Activated naive CD4-positive, alpha-beta T cell treated with anti-CD3 and anti-CD28 coated beads, Interleukin-2, amount 50 U/mL, for 24 hours (primary cell): ENCODE measurements at regions not wholly inside any gene's neighbourhood (a gene's known extent, or its start where the extent isn't known, plus 50 kb on each side); places are given as distances from the start of the nearest gene placed in this dataset.

Experiments used
- H3K27ac Mint-ChIP-seq: one replicate; pipeline ENCODE4 v1.8.0; 2021; ENCODE audit warnings: mild to moderate bottlenecking, mixed read lengths
- H3K27me3 Mint-ChIP-seq: one replicate; pipeline ENCODE4 v1.8.0; 2021; ENCODE audit warnings: mixed read lengths
- H3K36me3 Mint-ChIP-seq: one replicate; pipeline ENCODE4 v1.8.0; 2021; ENCODE audit warnings: mixed read lengths
- H3K4me1 Mint-ChIP-seq: one replicate; pipeline ENCODE4 v1.8.0; 2021; ENCODE audit warnings: mixed read lengths
- H3K4me3 Mint-ChIP-seq: one replicate; pipeline ENCODE4 v1.8.0; 2021; ENCODE audit warnings: mild to moderate bottlenecking, mixed read lengths
- H3K9me3 Mint-ChIP-seq: one replicate; pipeline ENCODE4 v1.8.0; 2021; ENCODE audit warnings: mixed read lengths

DNA sequence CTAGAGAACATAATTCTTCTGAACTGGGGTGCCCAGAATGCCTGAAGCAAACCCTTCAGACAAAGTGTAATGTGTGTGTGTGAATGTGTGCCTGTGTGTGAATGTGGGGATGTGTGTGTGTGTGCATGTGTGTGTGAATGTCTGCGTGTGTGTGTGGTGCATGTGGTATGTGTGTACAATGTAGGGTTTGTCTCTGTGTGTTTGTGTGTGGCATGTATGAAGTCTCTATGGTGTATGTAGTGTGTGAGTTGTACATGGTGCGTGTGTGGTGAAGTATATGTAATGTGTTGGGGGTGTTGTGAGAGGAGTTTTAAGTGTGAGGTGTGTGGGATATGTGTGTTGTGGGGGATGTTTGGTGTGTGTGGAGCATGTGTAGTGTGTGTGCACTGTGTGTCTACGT lies 129.3 kb upstream of the SOX11 start:
- Mint-ChIP-seq H3K4me1 (no peaks in the 10 kb centered on the region), H3K27ac (no peak overlapping the region), H3K4me3 (no peak overlapping the region), H3K9me3 (peaks cover 5% of the 10 kb centered on the region), H3K36me3 (no peaks in the 10 kb centered on the region), H3K27me3 (peaks cover 2% of the 10 kb centered on the region)

DNA sequence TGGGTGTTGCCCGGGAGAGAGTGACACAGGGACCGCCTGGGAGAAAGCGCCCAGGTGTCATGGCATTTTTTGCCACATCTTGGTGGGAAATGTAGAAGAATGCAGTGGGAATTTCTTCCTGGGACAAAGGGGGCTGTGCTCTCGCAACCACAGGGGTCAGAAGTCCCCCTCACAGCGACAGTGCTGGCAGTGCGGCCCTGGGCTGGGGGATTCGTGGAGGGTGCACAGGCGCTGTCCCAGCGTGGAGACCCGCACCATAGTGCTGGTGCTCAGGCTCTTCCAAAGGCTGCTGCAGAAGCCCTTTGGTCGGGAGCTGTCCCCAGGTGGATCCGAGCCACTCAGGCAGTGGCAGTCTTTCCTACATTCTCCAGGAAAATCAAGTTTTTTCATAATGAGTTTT lies 128.8 kb upstream of the SOX11 start:
- H3K27ac Mint-ChIP-seq = no peak overlapping the region
- H3K9me3 Mint-ChIP-seq = peaks cover 5% of the 10 kb centered on the region
- no peaks in the 10 kb centered on the region for H3K4me1 Mint-ChIP-seq
- H3K4me3 Mint-ChIP-seq = no peak overlapping the region
- H3K27me3 Mint-ChIP-seq = peaks cover 2% of the 10 kb centered on the region
- no peaks in the 10 kb centered on the region for H3K36me3 Mint-ChIP-seq

DNA sequence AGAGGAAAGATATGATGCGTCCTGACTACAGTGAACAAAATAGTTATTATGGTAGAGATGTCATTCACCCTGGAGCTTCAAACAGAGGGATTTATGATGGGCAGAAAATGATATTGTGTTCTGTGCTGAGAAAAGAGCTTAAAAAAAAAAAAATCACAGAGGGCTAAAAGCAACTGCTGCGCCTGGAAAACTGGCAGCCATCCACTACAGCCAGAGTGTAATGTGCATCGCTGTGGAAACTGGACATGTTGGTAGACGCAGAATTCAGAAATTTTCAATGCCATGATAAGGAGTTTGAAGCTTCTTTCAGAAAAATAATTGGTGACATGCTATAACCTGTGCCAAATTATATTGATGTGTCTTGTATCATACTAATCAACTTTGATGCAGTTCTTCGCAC lies 122.9 kb upstream of the SOX11 start:
- H3K4me3 Mint-ChIP-seq = no peak overlapping the region
- no peaks in the 10 kb centered on the region for H3K4me1 Mint-ChIP-seq
- H3K36me3 Mint-ChIP-seq = no peaks in the 10 kb centered on the region
- peaks cover 5% of the 10 kb centered on the region for H3K9me3 Mint-ChIP-seq
- H3K27me3 Mint-ChIP-seq = peaks cover 2% of the 10 kb centered on the region
- H3K27ac Mint-ChIP-seq = no peak overlapping the region

DNA sequence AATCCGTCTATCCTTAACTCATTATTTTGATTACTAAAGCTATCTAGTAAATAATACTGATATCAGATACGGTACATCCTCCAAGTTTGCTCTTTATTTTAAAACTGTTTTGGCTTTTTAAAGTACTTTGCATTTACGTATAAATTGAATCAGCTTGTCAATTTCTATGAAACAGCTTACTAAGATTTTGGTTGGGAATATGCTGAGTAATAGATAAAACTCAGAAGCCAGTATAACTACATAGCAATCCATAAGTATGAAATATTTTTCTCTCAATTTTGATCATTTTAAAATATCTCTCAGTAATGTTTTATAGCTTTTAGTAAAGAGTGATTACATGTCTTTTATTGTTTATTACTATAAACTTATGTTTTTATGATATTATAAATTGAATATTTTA lies 116.2 kb upstream of the SOX11 start:
- Mint-ChIP-seq H3K4me3 (no peak overlapping the region), H3K27me3 (no peaks in the 10 kb centered on the region), H3K36me3 (no peaks in the 10 kb centered on the region), H3K27ac (no peak overlapping the region), H3K9me3 (peaks cover 10% of the 10 kb centered on the region), H3K4me1 (no peaks in the 10 kb centered on the region)

DNA sequence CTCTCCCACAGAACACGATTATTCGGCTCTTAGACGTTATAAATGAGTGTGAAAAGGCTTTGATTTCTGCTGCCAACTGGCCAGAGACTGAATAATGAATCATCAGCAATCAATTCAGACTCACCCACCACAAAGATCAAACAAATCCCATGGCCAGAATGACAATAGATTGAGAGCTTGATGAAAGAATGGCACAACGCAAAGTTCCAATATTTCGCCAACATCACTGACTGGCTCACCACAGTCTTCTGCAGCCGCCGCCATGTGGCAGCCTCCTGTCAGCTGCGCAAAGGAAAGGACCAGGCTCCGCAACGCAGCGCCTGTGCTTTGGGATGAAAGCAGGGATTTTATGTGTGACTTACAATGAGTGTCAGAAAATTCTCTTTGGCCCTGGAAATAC lies 104.4 kb upstream of the SOX11 start:
- Mint-ChIP-seq H3K27me3 (peaks cover 2% of the 10 kb centered on the region), H3K4me1 (no peaks in the 10 kb centered on the region), H3K9me3 (peaks cover 6% of the 10 kb centered on the region), H3K36me3 (no peaks in the 10 kb centered on the region), H3K27ac (no peak overlapping the region), H3K4me3 (no peak overlapping the region)

DNA sequence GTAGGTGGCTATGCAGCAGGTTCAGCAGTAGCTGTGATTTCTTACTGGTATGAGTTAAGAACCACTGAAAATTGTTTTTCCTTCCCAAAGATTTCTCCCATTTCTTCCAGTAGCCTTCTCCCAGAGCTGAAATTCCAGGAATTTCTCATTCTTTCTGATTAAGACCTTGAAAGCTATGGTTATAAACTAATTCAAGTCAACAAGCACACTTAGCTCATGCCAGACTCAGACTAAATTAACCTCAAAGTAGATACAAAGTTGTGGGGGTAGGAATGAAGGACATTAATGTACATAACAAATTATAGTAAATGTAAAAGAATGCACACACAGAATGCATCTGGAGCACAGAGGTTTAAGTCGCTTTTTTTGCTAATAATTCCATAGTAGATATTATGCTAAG lies 103.6 kb upstream of the SOX11 start:
- H3K4me3 Mint-ChIP-seq = no peak overlapping the region
- H3K27me3 Mint-ChIP-seq = peaks cover 2% of the 10 kb centered on the region
- H3K36me3 Mint-ChIP-seq = no peaks in the 10 kb centered on the region
- H3K27ac Mint-ChIP-seq = no peak overlapping the region
- H3K9me3 Mint-ChIP-seq = peaks cover 6% of the 10 kb centered on the region
- no peaks in the 10 kb centered on the region for H3K4me1 Mint-ChIP-seq

DNA sequence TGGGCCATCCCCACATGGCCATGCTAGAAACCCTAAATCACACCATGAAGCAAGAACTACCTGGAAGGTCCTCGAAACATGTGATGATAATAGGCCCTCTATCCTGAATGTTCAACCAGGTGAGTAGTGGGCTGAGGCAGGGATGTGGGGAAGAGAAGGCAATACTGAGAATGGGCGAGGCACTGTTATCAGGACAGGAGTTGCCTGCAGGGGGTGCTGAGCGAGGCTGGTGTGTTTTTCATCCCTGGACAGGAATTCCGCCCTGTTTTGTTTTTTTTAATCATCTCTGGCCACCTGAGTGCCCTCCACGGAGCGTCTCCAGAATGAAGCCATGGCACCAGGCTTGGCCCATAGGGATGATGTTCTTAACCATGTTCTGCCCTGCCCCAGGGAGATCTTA lies 103.0 kb upstream of the SOX11 start:
- Mint-ChIP-seq H3K27me3 (peaks cover 2% of the 10 kb centered on the region), H3K27ac (no peak overlapping the region), H3K4me3 (no peak overlapping the region), H3K9me3 (peaks cover 6% of the 10 kb centered on the region), H3K36me3 (no peaks in the 10 kb centered on the region), H3K4me1 (no peaks in the 10 kb centered on the region)

DNA sequence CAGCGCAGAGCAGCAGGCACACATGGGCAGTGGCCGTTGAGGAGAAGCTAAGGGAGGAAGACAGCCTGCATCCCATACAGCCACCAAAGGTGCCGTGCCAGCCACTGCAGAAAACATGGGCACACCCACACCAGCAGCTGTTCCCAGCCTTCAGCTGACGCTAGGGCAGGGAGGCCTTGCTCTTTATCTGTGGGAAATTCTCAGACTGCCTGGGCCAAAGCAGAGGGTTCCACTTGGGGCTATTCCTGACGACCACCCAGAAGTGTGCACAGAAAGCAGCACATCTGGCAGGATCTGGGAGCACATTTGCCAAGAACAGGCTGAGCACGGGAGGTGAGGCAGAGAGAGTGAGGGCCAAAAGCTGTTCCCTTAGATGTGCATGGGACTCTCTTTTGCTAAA lies 101.3 kb upstream of the SOX11 start:
- Mint-ChIP-seq H3K9me3 (peaks cover 11% of the 10 kb centered on the region), H3K27ac (no peak overlapping the region), H3K36me3 (no peaks in the 10 kb centered on the region), H3K4me3 (no peak overlapping the region), H3K27me3 (peaks cover 2% of the 10 kb centered on the region), H3K4me1 (no peaks in the 10 kb centered on the region)

DNA sequence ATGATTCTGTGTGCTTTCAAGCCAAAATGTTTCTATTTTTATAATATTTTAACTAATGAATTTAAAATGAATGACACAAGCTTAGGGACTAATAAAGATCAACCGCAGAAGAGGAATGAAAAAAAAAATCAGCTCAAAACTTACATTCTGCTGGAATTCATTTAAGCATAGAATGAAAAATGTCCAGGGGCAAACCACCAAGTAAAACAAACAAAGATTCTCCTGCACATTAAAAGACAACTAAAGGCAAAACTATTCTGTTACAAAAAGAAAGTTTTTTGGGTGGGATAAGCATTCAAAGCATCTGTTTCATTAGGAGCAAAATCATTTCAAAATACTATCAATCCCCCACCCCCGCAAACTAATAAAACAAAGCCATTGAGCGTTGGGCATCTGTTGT lies 99.3 kb upstream of the SOX11 start:
- Mint-ChIP-seq H3K9me3 (peaks cover 11% of the 10 kb centered on the region), H3K4me1 (no peaks in the 10 kb centered on the region), H3K27me3 (peaks cover 2% of the 10 kb centered on the region), H3K36me3 (no peaks in the 10 kb centered on the region), H3K4me3 (no peak overlapping the region), H3K27ac (no peak overlapping the region)

DNA sequence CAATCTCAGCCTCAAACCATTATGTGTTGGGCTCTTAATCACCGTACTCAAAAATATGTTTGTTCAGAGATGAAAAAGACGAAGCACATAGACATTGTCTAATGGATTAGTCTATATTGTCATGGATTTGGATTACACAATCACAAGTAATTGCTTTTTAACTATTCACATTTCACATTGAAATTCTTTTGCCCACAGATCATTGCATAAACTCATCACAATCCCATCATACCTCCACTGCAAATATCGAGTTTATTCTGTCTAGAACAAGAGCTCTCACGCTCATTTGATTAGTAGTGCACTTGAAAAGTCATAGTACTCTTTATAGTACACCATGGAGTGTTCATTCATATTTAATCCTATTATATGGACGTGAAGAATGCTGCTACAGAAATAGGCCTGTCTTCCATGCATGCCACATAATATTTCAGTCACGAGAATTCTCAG lies 97.9 kb upstream of the SOX11 start:
- Mint-ChIP-seq H3K27me3 (peaks cover 2% of the 10 kb centered on the region), H3K27ac (no peak overlapping the region), H3K4me3 (no peak overlapping the region), H3K4me1 (no peaks in the 10 kb centered on the region), H3K36me3 (no peaks in the 10 kb centered on the region), H3K9me3 (peaks cover 11% of the 10 kb centered on the region)

DNA sequence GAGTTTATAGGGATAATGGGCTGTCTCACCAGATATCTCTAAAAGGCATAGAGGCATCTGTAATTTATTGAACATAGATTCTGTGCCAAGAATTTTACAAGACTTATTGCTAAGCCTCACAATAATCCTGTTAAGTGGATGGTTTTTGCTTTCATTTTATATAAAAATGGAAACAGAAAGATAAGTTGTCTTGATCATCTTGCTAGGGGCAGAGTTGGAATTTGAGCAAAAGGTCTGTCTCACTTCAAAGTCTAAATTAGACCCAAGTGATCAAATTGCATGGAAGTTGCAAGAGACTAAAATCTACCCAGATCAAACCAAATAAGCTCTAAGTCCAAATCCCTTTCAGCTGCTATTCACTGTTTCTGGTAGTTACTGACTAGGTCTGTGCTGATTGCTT lies 95.3 kb upstream of the SOX11 start:
- H3K27ac Mint-ChIP-seq = no peak overlapping the region
- no peaks in the 10 kb centered on the region for H3K27me3 Mint-ChIP-seq
- no peak overlapping the region for H3K4me3 Mint-ChIP-seq
- peaks cover 7% of the 10 kb centered on the region for H3K9me3 Mint-ChIP-seq
- H3K4me1 Mint-ChIP-seq = no peaks in the 10 kb centered on the region
- H3K36me3 Mint-ChIP-seq = no peaks in the 10 kb centered on the region

DNA sequence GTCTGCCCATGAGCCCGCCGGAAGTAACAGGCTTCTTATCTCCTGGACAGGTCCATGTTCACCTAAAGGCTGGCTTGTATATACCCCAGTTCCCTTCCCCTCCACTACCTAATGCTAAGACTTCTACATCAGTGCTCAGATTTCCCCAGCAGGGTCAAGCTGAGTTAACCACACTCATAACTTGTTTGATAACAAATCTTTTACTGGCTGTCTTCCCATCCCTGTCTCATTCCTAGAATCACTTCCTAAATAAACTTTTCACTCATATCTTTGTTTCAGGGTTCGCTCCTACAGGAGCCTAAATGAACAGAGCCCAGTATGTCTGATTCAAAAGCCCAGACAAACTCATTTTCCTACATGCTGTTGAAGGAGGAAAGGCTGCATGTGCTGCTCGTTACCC lies 94.0 kb upstream of the SOX11 start:
- no peak overlapping the region for H3K27ac Mint-ChIP-seq

DNA sequence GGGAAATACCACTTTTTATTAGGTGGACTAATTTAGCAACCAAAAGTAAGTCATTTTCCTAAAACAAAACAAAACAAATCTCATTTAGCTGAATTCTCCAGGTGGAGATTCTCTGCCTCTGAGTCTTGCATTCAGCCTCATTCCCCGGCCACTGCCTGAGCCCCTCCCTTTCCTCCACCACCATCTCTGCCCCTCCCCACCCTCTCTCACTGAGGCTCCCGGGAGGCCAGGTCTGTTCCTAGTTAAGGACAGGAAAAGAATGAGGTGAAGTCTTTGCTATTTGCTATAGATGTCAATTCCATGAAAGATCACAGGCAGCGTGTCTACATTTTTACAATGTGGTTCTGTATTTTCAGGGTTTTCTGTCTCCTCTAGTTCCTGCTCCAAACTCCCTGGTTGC lies 83.0 kb upstream of the SOX11 start:
- Mint-ChIP-seq H3K4me3 (no peak overlapping the region), H3K36me3 (no peaks in the 10 kb centered on the region), H3K27ac (no peak overlapping the region), H3K9me3 (peaks cover 6% of the 10 kb centered on the region), H3K4me1 (no peaks in the 10 kb centered on the region), H3K27me3 (peaks cover 1% of the 10 kb centered on the region)

More for the DNA sequence above, 94.0 kb upstream of the SOX11 start:
- Mint-ChIP-seq H3K4me1 (no peaks in the 10 kb centered on the region), H3K27me3 (no peaks in the 10 kb centered on the region), H3K4me3 (no peak overlapping the region), H3K9me3 (peaks cover 5% of the 10 kb centered on the region), H3K36me3 (no peaks in the 10 kb centered on the region)

DNA sequence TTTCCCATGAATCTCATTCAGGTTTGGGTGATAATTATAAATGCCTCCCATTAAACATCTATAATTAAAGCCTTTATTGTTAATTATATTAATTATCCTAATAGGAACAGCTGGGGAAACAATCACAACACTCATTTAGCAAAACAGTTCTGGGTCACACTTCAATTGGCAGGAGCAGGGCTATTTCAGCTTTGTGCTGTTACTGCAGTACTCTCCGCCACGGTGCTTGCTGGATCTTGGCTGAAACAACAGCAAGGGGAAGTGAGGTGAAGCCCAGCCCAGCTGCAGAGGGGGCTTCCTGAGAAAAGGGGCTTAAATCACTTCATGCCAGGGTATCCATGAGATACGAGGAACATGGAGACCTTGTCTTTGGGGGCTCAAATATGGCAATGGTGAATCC lies 79.5 kb upstream of the SOX11 start:
- H3K27ac Mint-ChIP-seq = no peak overlapping the region
- peaks cover 14% of the 10 kb centered on the region for H3K9me3 Mint-ChIP-seq
- H3K36me3 Mint-ChIP-seq = no peaks in the 10 kb centered on the region
- H3K4me1 Mint-ChIP-seq = no peaks in the 10 kb centered on the region
- H3K27me3 Mint-ChIP-seq = peaks cover 1% of the 10 kb centered on the region
- H3K4me3 Mint-ChIP-seq = no peak overlapping the region

DNA sequence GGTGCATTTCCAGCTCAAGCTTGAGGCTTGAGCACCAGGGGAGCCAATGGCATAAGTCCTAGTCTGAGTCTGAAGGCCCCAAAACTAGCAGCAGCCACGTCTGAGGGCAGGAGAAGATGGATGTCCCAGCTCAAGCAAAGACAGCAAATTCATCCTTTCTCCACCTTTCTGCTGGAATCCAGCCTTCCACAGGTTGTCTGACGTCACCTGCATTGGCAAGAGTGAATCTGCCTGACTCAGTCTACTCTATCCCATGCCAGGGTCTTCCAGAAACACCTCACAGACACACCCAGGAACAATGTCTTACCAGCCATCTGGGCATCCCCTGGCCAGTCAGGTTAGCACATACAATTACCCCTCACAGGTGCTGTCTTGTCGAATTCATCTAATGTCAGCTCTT lies 76.2 kb upstream of the SOX11 start:
- H3K27ac Mint-ChIP-seq = no peak overlapping the region
- peaks cover 20% of the 10 kb centered on the region for H3K9me3 Mint-ChIP-seq
- H3K27me3 Mint-ChIP-seq = peaks cover 1% of the 10 kb centered on the region
- no peaks in the 10 kb centered on the region for H3K36me3 Mint-ChIP-seq
- H3K4me3 Mint-ChIP-seq = no peak overlapping the region
- H3K4me1 Mint-ChIP-seq = no peaks in the 10 kb centered on the region

DNA sequence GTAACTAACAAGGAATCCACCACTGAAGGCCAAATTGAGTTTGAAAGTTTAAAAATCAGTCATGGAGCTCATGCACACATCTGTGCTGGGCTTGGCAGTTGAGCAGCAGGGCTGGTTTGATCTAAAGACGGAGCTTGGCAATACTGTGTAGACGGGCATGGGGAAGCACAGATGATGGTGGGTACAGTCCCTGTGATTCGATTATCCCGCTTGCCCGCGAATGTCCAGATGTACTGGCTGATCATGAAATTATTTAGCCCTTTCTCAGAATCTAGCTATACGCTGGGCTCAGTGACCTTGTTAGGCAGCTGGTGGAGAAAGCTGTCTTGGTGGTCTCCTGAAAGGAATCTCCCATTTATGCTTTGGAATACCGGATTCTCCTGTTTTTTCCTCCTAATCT lies 74.8 kb upstream of the SOX11 start:
- Mint-ChIP-seq H3K27ac (no peak overlapping the region), H3K4me3 (no peak overlapping the region), H3K4me1 (no peaks in the 10 kb centered on the region), H3K9me3 (peaks cover 16% of the 10 kb centered on the region), H3K27me3 (no peaks in the 10 kb centered on the region), H3K36me3 (no peaks in the 10 kb centered on the region)

DNA sequence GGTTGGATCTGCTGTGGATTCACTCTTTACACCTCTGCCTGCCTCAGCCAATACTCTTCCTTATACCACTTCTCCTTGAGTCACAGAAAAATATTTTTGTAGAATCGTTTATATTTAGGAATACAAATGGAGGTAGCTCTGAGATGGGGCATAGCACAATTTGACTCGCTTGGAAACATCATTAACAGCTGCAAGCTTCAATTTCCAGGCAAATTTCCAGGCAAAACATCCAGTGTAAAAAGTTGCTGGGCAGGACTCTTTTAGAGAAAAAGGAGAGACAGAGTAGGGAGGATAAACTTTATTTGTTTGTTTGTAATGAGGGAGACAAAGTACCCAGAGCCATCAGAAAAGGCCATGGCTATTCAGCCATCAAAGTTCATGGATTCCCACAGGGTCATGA lies 74.4 kb upstream of the SOX11 start:
- peaks cover 16% of the 10 kb centered on the region for H3K9me3 Mint-ChIP-seq
- no peak overlapping the region for H3K27ac Mint-ChIP-seq
- no peaks in the 10 kb centered on the region for H3K27me3 Mint-ChIP-seq
- H3K4me3 Mint-ChIP-seq = no peak overlapping the region
- no peaks in the 10 kb centered on the region for H3K4me1 Mint-ChIP-seq
- H3K36me3 Mint-ChIP-seq = no peaks in the 10 kb centered on the region
